ENCODE measurements at regions not wholly inside any gene's neighbourhood (a gene's known extent, or its start where the extent isn't known, plus 50 kb on each side); places are given as distances from the start of the nearest gene placed in this dataset.

GRCh38 chr5:120098902-120099535 is 365.1 kb upstream of the PRR16 start:
- no peaks in the 10 kb centered on the region for H3K9me2 ChIP-seq (ENCODE audit: insufficient read depth, low read length)

DNA sequence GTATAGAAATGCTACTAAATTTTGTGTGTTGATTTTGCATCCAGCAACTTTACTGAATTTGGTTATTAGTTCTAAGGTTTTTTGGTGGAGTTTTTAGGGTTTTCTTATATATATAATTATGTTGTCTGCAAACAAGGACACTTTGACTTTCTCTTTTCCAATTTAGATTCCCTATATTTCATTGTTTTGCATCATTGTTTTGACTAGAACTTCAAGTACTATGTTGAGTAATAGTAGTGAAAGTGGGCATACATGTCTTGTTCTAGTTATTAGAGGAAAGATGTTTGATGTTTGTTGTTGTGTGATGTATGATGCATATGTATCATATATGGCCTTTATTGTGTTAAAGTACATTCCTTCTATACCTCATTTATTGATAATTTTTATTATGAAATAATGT is 362.3 kb upstream of the PRR16 start:
- no peak for TF ChIP-seq EZH2phosphoT487 (IDR thresholded peaks at IDR 0.05; ENCODE audit: borderline replicate concordance, low read depth, low read length)
- no peak for TF ChIP-seq CTCF (conservative IDR thresholded peaks at IDR 0.05; ENCODE audit: low read length)
- no peaks in the 10 kb centered on the region for H3K9me3 ChIP-seq (ENCODE audit: low read length)
- H3K4me2 ChIP-seq (ENCODE audit: low read length) = no peak overlapping the region
- no TSS peak for BruUV-seq (replicated peaks)
- ChIA-PET POLR2A (interaction anchor here (0.6 kb wide), 1 partner anchor 240 kb away, joined by 3 read pairs; no protein-coding TSS in a partner anchor), CTCF (ENCODE audit: unreplicated experiment) (no interaction called here)
- H3K36me3 ChIP-seq (ENCODE audit: insufficient read depth, low read length) = no peaks in the 10 kb centered on the region
- H3K27ac ChIP-seq (ENCODE audit: low read depth, low read length, poor library complexity, severe bottlenecking) = no peak overlapping the region
- DNase-seq (ENCODE audit: low spot score) = no peak
- H3K79me2 ChIP-seq (ENCODE audit: insufficient read depth, low read depth, low read length) = no peaks in the 10 kb centered on the region
- no peaks in the 10 kb centered on the region for H4K20me1 ChIP-seq (ENCODE audit: insufficient read depth, low read length)
- no peak overlapping the region for H2AFZ ChIP-seq (ENCODE audit: low read length)
- no peak overlapping the region for H3K4me3 ChIP-seq (ENCODE audit: low read depth, low read length, poor library complexity, severe bottlenecking)
- no peaks in the 10 kb centered on the region for H3K9me2 ChIP-seq (ENCODE audit: insufficient read depth, low read length)
- no peaks in the 10 kb centered on the region for H3K4me1 ChIP-seq (ENCODE audit: insufficient read depth, low read length, poor library complexity, severe bottlenecking)
- intact Hi-C loops (cut with micrococcal nuclease; ENCODE audit: unreplicated experiment) = no loop called here

More at GRCh38 chr5:120098902-120099535, 365.1 kb upstream of the PRR16 start:
- ChIA-PET POLR2A (interaction anchor here (1.3 kb wide), 1 partner anchor 18 kb away, joined by 4 read pairs; no protein-coding TSS in a partner anchor), CTCF (ENCODE audit: unreplicated experiment) (no interaction called here)
- no peak for DNase-seq (ENCODE audit: low spot score)
- BruUV-seq (replicated peaks) = no TSS peak
- no peaks in the 10 kb centered on the region for H3K36me3 ChIP-seq (ENCODE audit: insufficient read depth, low read length)
- H4K20me1 ChIP-seq (ENCODE audit: insufficient read depth, low read length) = no peaks in the 10 kb centered on the region
- no peak overlapping the region for H3K4me2 ChIP-seq (ENCODE audit: low read length)
- no peak overlapping the region for H2AFZ ChIP-seq (ENCODE audit: low read length)
- no peak overlapping the region for H3K4me3 ChIP-seq (ENCODE audit: low read depth, low read length, poor library complexity, severe bottlenecking)
- no peak overlapping the region for H3K27ac ChIP-seq (ENCODE audit: low read depth, low read length, poor library complexity, severe bottlenecking)
- H3K4me1 ChIP-seq (ENCODE audit: insufficient read depth, low read length, poor library complexity, severe bottlenecking) = no peaks in the 10 kb centered on the region
- no peaks in the 10 kb centered on the region for H3K79me2 ChIP-seq (ENCODE audit: insufficient read depth, low read depth, low read length)
- intact Hi-C loops (cut with micrococcal nuclease; ENCODE audit: unreplicated experiment) = no loop called here
- no peaks in the 10 kb centered on the region for H3K9me3 ChIP-seq (ENCODE audit: low read length)
- TF ChIP-seq CTCF (conservative IDR thresholded peaks at IDR 0.05; ENCODE audit: low read length) = no peak
- TF ChIP-seq EZH2phosphoT487 (IDR thresholded peaks at IDR 0.05; ENCODE audit: borderline replicate concordance, low read depth, low read length) = no peak

DNA sequence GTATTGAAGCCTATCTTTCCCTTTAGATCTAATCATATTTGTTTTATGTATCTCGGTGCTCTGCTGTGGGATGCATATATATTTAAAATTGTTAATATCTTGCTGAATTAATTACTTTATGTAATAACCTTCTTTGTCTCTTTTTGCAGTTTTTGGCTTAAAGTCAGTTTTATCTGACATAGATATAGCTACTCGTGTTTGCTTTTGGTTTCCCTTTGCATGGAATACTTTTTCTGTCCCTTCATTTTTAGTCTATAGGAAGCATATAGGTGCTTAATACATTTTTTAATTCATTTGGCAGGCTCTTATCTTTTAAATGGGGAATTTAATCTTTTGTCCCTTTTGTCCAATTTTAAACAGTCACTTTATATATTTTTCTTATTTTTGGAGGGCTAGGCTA is 360.6 kb upstream of the PRR16 start:
- no peaks in the 10 kb centered on the region for H3K9me3 ChIP-seq (ENCODE audit: low read length)
- no peaks in the 10 kb centered on the region for H3K9me2 ChIP-seq (ENCODE audit: insufficient read depth, low read length)
- H4K20me1 ChIP-seq (ENCODE audit: insufficient read depth, low read length) = no peaks in the 10 kb centered on the region
- DNase-seq (ENCODE audit: low spot score) = no peak
- intact Hi-C loops (cut with micrococcal nuclease; ENCODE audit: unreplicated experiment) = no loop called here
- H3K36me3 ChIP-seq (ENCODE audit: insufficient read depth, low read length) = no peaks in the 10 kb centered on the region
- H3K4me3 ChIP-seq (ENCODE audit: low read depth, low read length, poor library complexity, severe bottlenecking) = no peak overlapping the region
- no peak overlapping the region for H3K4me2 ChIP-seq (ENCODE audit: low read length)
- no peaks in the 10 kb centered on the region for H3K79me2 ChIP-seq (ENCODE audit: insufficient read depth, low read depth, low read length)
- TF ChIP-seq CTCF (conservative IDR thresholded peaks at IDR 0.05; ENCODE audit: low read length) = no peak
- no peak for TF ChIP-seq EZH2phosphoT487 (IDR thresholded peaks at IDR 0.05; ENCODE audit: borderline replicate concordance, low read depth, low read length)
- H2AFZ ChIP-seq (ENCODE audit: low read length) = no peak overlapping the region
- BruUV-seq (replicated peaks) = no TSS peak
- H3K27ac ChIP-seq (ENCODE audit: low read depth, low read length, poor library complexity, severe bottlenecking) = no peak overlapping the region
- no peaks in the 10 kb centered on the region for H3K4me1 ChIP-seq (ENCODE audit: insufficient read depth, low read length, poor library complexity, severe bottlenecking)
- CTCF ChIA-PET (ENCODE audit: unreplicated experiment) = no interaction called here
- POLR2A ChIA-PET = no interaction called here

All from OCI-LY7 (cell line).